ENCODE measurements at regions not wholly inside any gene's neighbourhood (a gene's known extent, or its start where the extent isn't known, plus 50 kb on each side); places are given as distances from the start of the nearest gene placed in this dataset.

DNA sequence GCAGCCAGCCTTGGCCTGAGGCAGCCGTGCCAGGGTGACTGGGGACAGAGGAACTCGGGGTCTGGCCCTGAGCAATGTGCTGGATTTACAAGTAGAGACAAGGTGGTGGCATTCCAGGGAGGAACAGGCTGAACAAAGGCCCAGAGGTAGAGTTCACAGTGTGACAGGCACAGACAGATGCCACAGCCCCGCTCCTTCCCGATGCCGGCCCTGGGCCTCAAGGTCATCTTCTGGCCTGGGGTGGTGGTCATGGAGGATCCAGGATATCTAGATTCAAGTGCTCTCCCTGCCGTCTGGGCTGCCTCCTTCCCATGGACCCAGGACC, 68.9 kb upstream of the COL13A1 start:
- no peak for DNase-seq (ENCODE audit: low spot score in 2 of 2)
- no peaks in the 10 kb centered on the region for H3K36me3 ChIP-seq
- intact Hi-C loops (cut with DNase I) = loop anchor here (1.0 to 5.0 kb wide), 2 partner anchors 69 to 180 kb away; partner anchors contain the start of gene COL13A1
- peak overlapping the region; percentile 92 to 93 for H3K27ac ChIP-seq
- H3K27me3 ChIP-seq = no peaks in the 10 kb centered on the region
- H3K9me3 ChIP-seq = no peaks in the 10 kb centered on the region
- TF ChIP-seq CTCF (IDR thresholded peaks at IDR 0.05) = no peak
- H3K4me1 ChIP-seq = peaks cover 57 to 69% of the 10 kb centered on the region in 2 donors
- no peak overlapping the region for H3K4me3 ChIP-seq

DNA sequence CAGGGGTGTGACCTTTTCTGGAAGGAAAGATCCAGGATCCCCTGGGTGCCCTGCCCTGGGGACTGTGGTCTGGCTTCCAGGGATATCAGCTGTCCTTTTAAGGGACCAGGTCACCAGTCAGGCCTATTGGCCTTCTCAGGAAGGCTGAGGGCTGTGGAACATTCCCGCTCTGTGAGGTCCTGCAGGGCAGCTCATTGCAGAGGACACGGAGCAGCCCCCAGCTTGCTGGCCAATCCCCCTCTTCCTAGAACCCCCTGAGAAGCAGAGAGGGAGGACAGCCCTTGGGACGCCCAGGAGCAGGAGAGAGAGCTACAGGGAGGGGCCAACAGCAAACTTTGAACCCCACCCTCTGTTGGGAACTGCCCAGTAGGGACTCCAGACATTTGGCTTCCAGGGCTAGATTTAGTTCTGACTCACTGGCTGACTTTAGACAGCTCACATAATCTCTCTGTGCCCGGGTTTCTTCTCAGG, 67.9 kb upstream of the COL13A1 start:
- Histone ChIP-seq H3K4me1 (peaks cover 55 to 73% of the 10 kb centered on the region in 2 donors), H3K4me3 (no peak overlapping the region), H3K27ac (peak overlapping the region; percentile 92 to 93), H3K36me3 (no peaks in the 10 kb centered on the region), H3K9me3 (no peaks in the 10 kb centered on the region), H3K27me3 (no peaks in the 10 kb centered on the region)
- DNase-seq (ENCODE audit: low spot score in 2 of 2) = peak in 1 of 2 donors; percentile 80
- no peak for TF ChIP-seq CTCF (IDR thresholded peaks at IDR 0.05)
- intact Hi-C loops (cut with DNase I) = loop anchor here (5.0 kb wide), 1 partner anchor 178 kb away; no protein-coding TSS in a partner anchor

GRCh38 chr10:69734416-69734796, 67.3 kb upstream of the COL13A1 start:
- Histone ChIP-seq H3K9me3 (no peaks in the 10 kb centered on the region), H3K27ac (peak overlapping the region; percentile 92 to 93), H3K4me1 (peaks cover 53 to 72% of the 10 kb centered on the region in 2 donors), H3K4me3 (no peak overlapping the region), H3K36me3 (no peaks in the 10 kb centered on the region), H3K27me3 (no peaks in the 10 kb centered on the region)
- no peak for TF ChIP-seq CTCF (IDR thresholded peaks at IDR 0.05)
- intact Hi-C loops (cut with DNase I) = loop anchor here (5.0 kb wide), 1 partner anchor 178 kb away; no protein-coding TSS in a partner anchor
- DNase-seq (ENCODE audit: low spot score in 2 of 2) = no peak

DNA sequence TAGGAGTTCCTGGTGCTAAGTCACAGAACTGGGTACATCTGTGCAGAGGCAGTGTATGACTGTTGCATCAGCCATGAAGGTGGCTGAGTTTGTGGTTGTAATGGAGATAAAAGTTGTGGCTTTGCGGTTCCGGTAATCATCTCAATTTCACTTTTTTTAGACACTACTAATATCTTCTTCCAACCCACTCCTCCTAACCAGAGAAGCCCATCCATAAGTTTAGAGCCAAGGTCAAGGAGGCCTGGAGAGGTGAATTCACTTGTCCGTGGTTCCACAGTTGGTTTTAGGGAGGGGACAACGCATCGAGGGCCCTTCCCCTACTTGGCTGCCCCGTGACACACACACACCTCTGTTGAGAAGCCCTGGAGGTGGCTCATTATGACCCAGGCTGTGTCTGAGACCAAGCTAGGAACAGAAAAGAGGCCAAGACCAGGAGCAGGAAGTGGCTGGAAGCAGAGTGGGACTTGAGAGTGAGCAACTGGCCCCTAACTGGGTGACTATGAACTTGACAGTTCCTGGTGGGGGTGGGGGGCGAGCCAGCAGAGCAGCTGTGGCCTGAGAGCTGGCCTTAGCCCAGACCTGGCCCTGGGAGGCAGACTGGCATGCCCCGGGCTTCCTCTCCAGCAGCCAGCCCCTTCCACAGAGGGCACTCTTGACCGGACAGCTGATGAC, 66.8 kb upstream of the COL13A1 start:
- Histone ChIP-seq H3K9me3 (no peaks in the 10 kb centered on the region), H3K36me3 (no peaks in the 10 kb centered on the region), H3K27ac (peak overlapping the region; percentile 88 to 92), H3K4me1 (peaks cover 52 to 67% of the 10 kb centered on the region in 2 donors), H3K27me3 (no peaks in the 10 kb centered on the region), H3K4me3 (no peak overlapping the region)
- DNase-seq (ENCODE audit: low spot score in 2 of 2) = no peak
- peak in 1 of 3 experiments; percentile 5 for TF ChIP-seq CTCF (IDR thresholded peaks at IDR 0.05)
- intact Hi-C loops (cut with DNase I) = loop anchor here (5.0 kb wide), 1 partner anchor 177 kb away; no protein-coding TSS in a partner anchor

DNA sequence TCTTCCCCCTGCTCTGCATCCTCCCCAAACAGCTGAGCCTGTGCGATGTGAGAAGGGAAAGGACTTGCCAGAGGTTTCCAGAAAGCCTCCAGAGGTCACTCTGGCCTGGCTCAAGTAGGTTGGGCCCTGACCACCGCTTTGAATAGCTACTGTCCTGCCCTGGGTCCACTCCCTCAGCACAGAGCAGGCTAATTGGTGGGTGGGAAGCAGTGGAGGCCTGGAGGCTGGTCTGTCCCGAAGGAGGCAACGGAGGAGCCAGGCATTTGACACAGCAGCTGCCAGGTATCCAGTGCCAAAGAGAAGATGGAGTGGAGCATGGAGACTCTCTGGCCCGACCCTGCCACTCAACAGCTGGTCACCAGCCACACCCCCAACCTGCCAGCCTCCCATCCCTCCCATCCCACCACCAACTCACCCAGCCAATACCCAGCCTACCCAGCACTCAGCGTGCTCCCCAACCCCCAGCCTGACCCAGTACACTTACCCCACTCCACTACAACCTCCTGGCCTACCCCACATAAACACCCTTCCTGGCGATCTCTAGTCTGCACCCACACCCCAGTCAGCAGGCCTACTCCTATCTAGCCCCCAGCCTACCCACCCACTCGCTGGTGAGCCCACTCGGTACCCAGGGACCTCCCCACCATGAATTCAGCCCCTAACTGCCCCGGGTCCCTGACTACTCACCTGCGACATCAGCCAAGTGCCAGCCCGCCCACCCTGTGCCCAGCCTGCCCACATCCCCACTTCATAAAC, 64.6 kb upstream of the COL13A1 start:
- DNase-seq (ENCODE audit: low spot score in 2 of 2) = no peak
- Histone ChIP-seq H3K9me3 (no peaks in the 10 kb centered on the region), H3K36me3 (no peaks in the 10 kb centered on the region), H3K4me1 (peaks cover 33 to 46% of the 10 kb centered on the region in 2 donors), H3K27ac (peak overlapping the region; percentile 88 to 92), H3K27me3 (no peaks in the 10 kb centered on the region), H3K4me3 (no peak overlapping the region)
- intact Hi-C loops (cut with DNase I) = no loop called here
- no peak for TF ChIP-seq CTCF (IDR thresholded peaks at IDR 0.05)
